Liver (tissue), 3 donors: ENCODE measurements at regions not wholly inside any gene's neighbourhood (a gene's known extent, or its start where the extent isn't known, plus 50 kb on each side); places are given as distances from the start of the nearest gene placed in this dataset.

ENCODE experiments used
- CTCF ChIP-seq: fragments of 150-350 bp; IDR thresholded peaks from 2 replicates; pipeline ENCODE4 v1.5.1; 2017; ENCODE audit warnings: improper control_type of control experiment, low read depth, low read length; ENCODE audit not compliant: missing input control
- RAD21 ChIP-seq, 2 donors: IDR thresholded peaks; 2 replicates each; pipeline ENCODE4 v1.6.1; 2016; ENCODE audit warnings: antibody characterized with exemption in 2 of 2, mild to moderate bottlenecking in 2 of 2
- donor health status: healthy.
- donor health status: healthy.

- TF ChIP-seq CTCF (no peak), RAD21 (IDR thresholded peaks at IDR 0.05) (no peak)
Measured at GRCh38 chr16:75841517-75841916, 115.2 kb upstream of the CPHXL start.
